H1 (cell line): ENCODE measurements at regions not wholly inside any gene's neighbourhood (a gene's known extent, or its start where the extent isn't known, plus 50 kb on each side); places are given as distances from the start of the nearest gene placed in this dataset.

Experiments used
- CHD1 ChIP-seq: IDR thresholded peaks from 2 replicates; pipeline ENCODE4 v1.6.1; 2012; ENCODE audit warnings: low read depth, low read length, improper control_type of control experiment
- TCF12 ChIP-seq: IDR thresholded peaks from 2 replicates; pipeline ENCODE4 v1.6.1; 2011; ENCODE audit warnings: low read depth, mild to moderate bottlenecking, low read length

DNA sequence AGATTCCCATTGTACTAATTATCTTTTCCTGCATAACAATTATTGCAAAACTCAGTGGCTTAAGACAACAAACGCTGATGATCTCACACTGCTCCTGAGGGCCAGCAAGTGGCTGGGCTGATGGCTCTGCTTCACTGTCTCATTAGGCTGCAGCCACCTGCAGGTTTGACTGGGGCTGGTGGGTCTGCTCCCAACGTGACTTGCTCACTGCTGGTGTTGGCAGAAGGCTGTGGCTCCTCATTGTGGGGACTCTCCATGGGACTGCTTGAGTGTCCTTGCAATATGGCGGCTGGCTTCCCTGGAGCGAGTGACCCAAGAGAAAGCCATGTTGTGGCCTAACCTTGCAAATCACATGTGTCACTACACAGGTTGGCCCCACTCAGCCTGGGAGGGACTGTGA is 71.1 kb downstream of the PLXNA1 start (continued):
- TF ChIP-seq CHD1 (no peak), TCF12 (no peak)
